HAP-1 (cell line): ENCODE measurements at regions not wholly inside any gene's neighbourhood (a gene's known extent, or its start where the extent isn't known, plus 50 kb on each side); places are given as distances from the start of the nearest gene placed in this dataset.
"Not testable (repeated sequence)": the region's sequence is repeated elsewhere in the genome, so short reads cannot be mapped to it uniquely, and the experiment has no call there.

Source experiments
- DNase-seq, 2 experiments: peaks; one replicate each; pipeline ENCODE4 v3.0.0-alpha.2; 2016 to 2020; ENCODE audit warnings: low spot score in 2 of 2
- H3K27me3 ChIP-seq: fragments of 250-450 bp; sonication (Bioruptor Pico); 2 replicates; pipeline ENCODE4 v1.5.1; 2020; ENCODE audit warnings: low read depth, mild to moderate bottlenecking, moderate library complexity
- H3K36me3 ChIP-seq: fragments of 250-450 bp; sonication (Bioruptor Pico); replicated peaks from 2 replicates; pipeline ENCODE4 v1.5.1; 2020; ENCODE audit warnings: mild to moderate bottlenecking
- H3K4me1 ChIP-seq: fragments of 250-450 bp; sonication (Bioruptor Pico); 2 replicates; pipeline ENCODE4 v1.5.1; 2020; ENCODE audit warnings: mild to moderate bottlenecking
- H3K4me3 ChIP-seq: fragments of 250-450 bp; sonication (Bioruptor Pico); 2 replicates; pipeline ENCODE4 v1.5.1; 2020; ENCODE audit warnings: mild to moderate bottlenecking, moderate library complexity
- H3K9me3 ChIP-seq: fragments of 250-450 bp; sonication (Bioruptor Pico); 2 replicates; pipeline ENCODE4 v1.5.1; 2020; ENCODE audit warnings: mild to moderate bottlenecking, moderate library complexity
- in situ Hi-C: fragments of 300-500 bp; cut with MboI; formaldehyde crosslinking; loops from 3 replicates; pipeline ENCODE4 v1.14.3; 2020; ENCODE audit warnings: low sequenced_read_pairs, inconsistent platforms, mixed read lengths

- in situ Hi-C loops: no loop called here
- Histone ChIP-seq H3K36me3 (no peaks in the 10 kb centered on the region), H3K27me3 (no peaks in the 10 kb centered on the region), H3K4me1 (peaks cover 4% of the 10 kb centered on the region), H3K4me3 (no peak overlapping the region), H3K9me3 (no peaks in the 10 kb centered on the region)
- DNase-seq: no peak
Measured at GRCh38 chr6:112470376-112470775, 123.2 kb downstream of the RFPL4B start.

GRCh38 chr6:112470950-112471349 is 123.8 kb downstream of the RFPL4B start:
- Histone ChIP-seq H3K36me3 (no peaks in the 10 kb centered on the region), H3K4me1 (peaks cover 10% of the 10 kb centered on the region), H3K9me3 (no peaks in the 10 kb centered on the region), H3K27me3 (no peaks in the 10 kb centered on the region), H3K4me3 (no peak overlapping the region)
- in situ Hi-C loops: no loop called here
- DNase-seq: no peak

GRCh38 chr6:112475083-112475482 is 128.0 kb downstream of the RFPL4B start:
- no peak overlapping the region for H3K4me3 ChIP-seq
- in situ Hi-C loops: no loop called here
- H3K27me3 ChIP-seq: no peaks in the 10 kb centered on the region
- DNase-seq: no peak
- H3K9me3 ChIP-seq: no peaks in the 10 kb centered on the region
- H3K36me3 ChIP-seq: no peaks in the 10 kb centered on the region
- peaks cover 8% of the 10 kb centered on the region for H3K4me1 ChIP-seq

- in situ Hi-C loops: no loop called here
- no peaks in the 10 kb centered on the region for H3K9me3 ChIP-seq
- H3K4me3 ChIP-seq: no peak overlapping the region
- no peaks in the 10 kb centered on the region for H3K36me3 ChIP-seq
- no peaks in the 10 kb centered on the region for H3K27me3 ChIP-seq
- H3K4me1 ChIP-seq: peaks cover 8% of the 10 kb centered on the region
- DNase-seq: no peak
Measured at GRCh38 chr6:112477125-112477524, 130.0 kb downstream of the RFPL4B start.

- H3K4me3 ChIP-seq: no peak overlapping the region
- H3K36me3 ChIP-seq: no peaks in the 10 kb centered on the region
- DNase-seq: no peak
- no peaks in the 10 kb centered on the region for H3K27me3 ChIP-seq
- in situ Hi-C loops: no loop called here
- no peaks in the 10 kb centered on the region for H3K9me3 ChIP-seq
- peaks cover 8% of the 10 kb centered on the region for H3K4me1 ChIP-seq
Measured at GRCh38 chr6:112478036-112478435, 130.9 kb downstream of the RFPL4B start.

GRCh38 chr6:112479975-112480374 is 132.8 kb downstream of the RFPL4B start:
- H3K4me3 ChIP-seq, H3K27me3 ChIP-seq, in situ Hi-C loops, H3K9me3 ChIP-seq, H3K36me3 ChIP-seq, DNase-seq: not testable (repeated sequence)
- H3K4me1 ChIP-seq: peaks cover 13% of the 10 kb centered on the region

- in situ Hi-C loops: no loop called here
- Histone ChIP-seq H3K9me3 (no peaks in the 10 kb centered on the region), H3K27me3 (no peaks in the 10 kb centered on the region), H3K4me3 (no peak overlapping the region), H3K36me3 (no peaks in the 10 kb centered on the region), H3K4me1 (peaks cover 14% of the 10 kb centered on the region)
- no peak for DNase-seq
Measured at GRCh38 chr6:112480553-112480952, 133.4 kb downstream of the RFPL4B start.

GRCh38 chr6:112481211-112481610 is 134.1 kb downstream of the RFPL4B start:
- Histone ChIP-seq H3K36me3 (no peaks in the 10 kb centered on the region), H3K9me3 (no peaks in the 10 kb centered on the region), H3K27me3 (no peaks in the 10 kb centered on the region), H3K4me1 (peaks cover 14% of the 10 kb centered on the region), H3K4me3 (no peak overlapping the region)
- no peak for DNase-seq
- in situ Hi-C loops: no loop called here

GRCh38 chr6:112482373-112482772 is 135.2 kb downstream of the RFPL4B start:
- H3K4me3 ChIP-seq: no peak overlapping the region
- DNase-seq: no peak
- no peaks in the 10 kb centered on the region for H3K9me3 ChIP-seq
- H3K4me1 ChIP-seq: peaks cover 14% of the 10 kb centered on the region
- H3K27me3 ChIP-seq: no peaks in the 10 kb centered on the region
- in situ Hi-C loops: no loop called here
- H3K36me3 ChIP-seq: no peaks in the 10 kb centered on the region

- DNase-seq: peak in 1 of 2 experiments; percentile 67
- in situ Hi-C loops: no loop called here
- Histone ChIP-seq H3K4me1 (peaks cover 14% of the 10 kb centered on the region), H3K4me3 (no peak overlapping the region), H3K9me3 (no peaks in the 10 kb centered on the region), H3K36me3 (no peaks in the 10 kb centered on the region), H3K27me3 (no peaks in the 10 kb centered on the region)
Measured at GRCh38 chr6:112485120-112485826, 138.1 kb downstream of the RFPL4B start.

- Histone ChIP-seq H3K4me1 (peaks cover 14% of the 10 kb centered on the region), H3K36me3 (no peaks in the 10 kb centered on the region), H3K4me3 (no peak overlapping the region), H3K9me3 (no peaks in the 10 kb centered on the region), H3K27me3 (no peaks in the 10 kb centered on the region)
- in situ Hi-C loops: no loop called here
- DNase-seq: no peak
Measured at GRCh38 chr6:112485827-112486212, 138.7 kb downstream of the RFPL4B start.

- in situ Hi-C loops: no loop called here
- peaks cover 14% of the 10 kb centered on the region for H3K4me1 ChIP-seq
- no peaks in the 10 kb centered on the region for H3K27me3 ChIP-seq
- H3K4me3 ChIP-seq: no peak overlapping the region
- DNase-seq: no peak
- no peaks in the 10 kb centered on the region for H3K36me3 ChIP-seq
- no peaks in the 10 kb centered on the region for H3K9me3 ChIP-seq
Measured at GRCh38 chr6:112486454-112486853, 139.3 kb downstream of the RFPL4B start.

GRCh38 chr6:112488238-112488637 is 141.1 kb downstream of the RFPL4B start:
- Histone ChIP-seq H3K36me3 (no peaks in the 10 kb centered on the region), H3K27me3 (no peaks in the 10 kb centered on the region), H3K9me3 (no peaks in the 10 kb centered on the region), H3K4me1 (peaks cover 14% of the 10 kb centered on the region), H3K4me3 (no peak overlapping the region)
- no peak for DNase-seq
- in situ Hi-C loops: no loop called here

- Histone ChIP-seq H3K9me3 (no peaks in the 10 kb centered on the region), H3K27me3 (no peaks in the 10 kb centered on the region), H3K36me3 (no peaks in the 10 kb centered on the region), H3K4me3 (no peak overlapping the region), H3K4me1 (peaks cover 47% of the 10 kb centered on the region)
- peak; percentile 83 to 90 for DNase-seq
- in situ Hi-C loops: no loop called here
Measured at GRCh38 chr6:112501705-112502104, 154.6 kb downstream of the RFPL4B start.
